ENCODE measurements at regions not wholly inside any gene's neighbourhood (a gene's known extent, or its start where the extent isn't known, plus 50 kb on each side); places are given as distances from the start of the nearest gene placed in this dataset.

DNA sequence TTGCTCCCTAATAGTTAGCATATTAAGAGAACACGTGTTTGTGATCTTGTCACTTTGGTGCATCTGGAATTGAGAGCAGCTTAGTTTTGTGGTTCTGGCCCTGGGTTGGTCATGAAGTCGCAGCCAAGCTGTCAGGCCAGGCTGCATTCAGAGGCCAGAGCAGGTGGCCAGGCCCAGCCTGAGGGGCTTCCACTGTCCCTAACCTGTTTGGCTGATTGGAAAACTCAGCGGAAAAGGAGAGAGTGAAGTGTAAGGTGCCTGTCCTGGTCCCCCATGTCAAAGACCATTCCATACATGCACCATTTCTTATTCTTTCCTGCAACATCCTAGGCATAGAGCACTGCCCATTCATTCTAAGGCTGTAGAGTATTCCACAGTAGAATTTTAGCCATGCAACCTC lies 111.5 kb upstream of the IGLL5 start:
- TF ChIP-seq, protein P1, sequence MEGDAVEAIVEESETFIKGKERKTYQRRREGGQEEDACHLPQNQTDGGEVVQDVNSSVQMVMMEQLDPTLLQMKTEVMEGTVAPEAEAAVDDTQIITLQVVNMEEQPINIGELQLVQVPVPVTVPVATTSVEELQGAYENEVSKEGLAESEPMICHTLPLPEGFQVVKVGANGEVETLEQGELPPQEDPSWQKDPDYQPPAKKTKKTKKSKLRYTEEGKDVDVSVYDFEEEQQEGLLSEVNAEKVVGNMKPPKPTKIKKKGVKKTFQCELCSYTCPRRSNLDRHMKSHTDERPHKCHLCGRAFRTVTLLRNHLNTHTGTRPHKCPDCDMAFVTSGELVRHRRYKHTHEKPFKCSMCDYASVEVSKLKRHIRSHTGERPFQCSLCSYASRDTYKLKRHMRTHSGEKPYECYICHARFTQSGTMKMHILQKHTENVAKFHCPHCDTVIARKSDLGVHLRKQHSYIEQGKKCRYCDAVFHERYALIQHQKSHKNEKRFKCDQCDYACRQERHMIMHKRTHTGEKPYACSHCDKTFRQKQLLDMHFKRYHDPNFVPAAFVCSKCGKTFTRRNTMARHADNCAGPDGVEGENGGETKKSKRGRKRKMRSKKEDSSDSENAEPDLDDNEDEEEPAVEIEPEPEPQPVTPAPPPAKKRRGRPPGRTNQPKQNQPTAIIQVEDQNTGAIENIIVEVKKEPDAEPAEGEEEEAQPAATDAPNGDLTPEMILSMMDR (IDR thresholded peaks at IDR 0.05), result no peak
- no peak for DNase-seq (ENCODE audit: low spot score)

GRCh38 chr22:22779213-22779612 lies 108.4 kb upstream of the IGLL5 start:
- TF ChIP-seq, protein P1 (IDR thresholded peaks at IDR 0.05), result no peak
- DNase-seq (ENCODE audit: low spot score), result no peak
- no peak overlapping the region for H3K4me3 ChIP-seq
- H3K27ac ChIP-seq, result no peak overlapping the region

More for the DNA sequence above, 111.5 kb upstream of the IGLL5 start:
- Histone ChIP-seq H3K27ac (no peak overlapping the region), H3K4me3 (no peak overlapping the region)

- TF ChIP-seq, protein P1 (IDR thresholded peaks at IDR 0.05), result no peak
- Histone ChIP-seq H3K27ac (no peak overlapping the region), H3K4me3 (no peak overlapping the region)
- DNase-seq (ENCODE audit: low spot score), result no peak
These were observed 104.0 kb upstream of the IGLL5 start for GRCh38 chr22:22783575-22783974.

- DNase-seq (ENCODE audit: low spot score), result no peak
- no peak overlapping the region for H3K4me3 ChIP-seq
- no peak overlapping the region for H3K27ac ChIP-seq
- TF ChIP-seq, protein P1 (IDR thresholded peaks at IDR 0.05), result no peak
These were observed 103.2 kb upstream of the IGLL5 start for GRCh38 chr22:22784249-22785039.

DNA sequence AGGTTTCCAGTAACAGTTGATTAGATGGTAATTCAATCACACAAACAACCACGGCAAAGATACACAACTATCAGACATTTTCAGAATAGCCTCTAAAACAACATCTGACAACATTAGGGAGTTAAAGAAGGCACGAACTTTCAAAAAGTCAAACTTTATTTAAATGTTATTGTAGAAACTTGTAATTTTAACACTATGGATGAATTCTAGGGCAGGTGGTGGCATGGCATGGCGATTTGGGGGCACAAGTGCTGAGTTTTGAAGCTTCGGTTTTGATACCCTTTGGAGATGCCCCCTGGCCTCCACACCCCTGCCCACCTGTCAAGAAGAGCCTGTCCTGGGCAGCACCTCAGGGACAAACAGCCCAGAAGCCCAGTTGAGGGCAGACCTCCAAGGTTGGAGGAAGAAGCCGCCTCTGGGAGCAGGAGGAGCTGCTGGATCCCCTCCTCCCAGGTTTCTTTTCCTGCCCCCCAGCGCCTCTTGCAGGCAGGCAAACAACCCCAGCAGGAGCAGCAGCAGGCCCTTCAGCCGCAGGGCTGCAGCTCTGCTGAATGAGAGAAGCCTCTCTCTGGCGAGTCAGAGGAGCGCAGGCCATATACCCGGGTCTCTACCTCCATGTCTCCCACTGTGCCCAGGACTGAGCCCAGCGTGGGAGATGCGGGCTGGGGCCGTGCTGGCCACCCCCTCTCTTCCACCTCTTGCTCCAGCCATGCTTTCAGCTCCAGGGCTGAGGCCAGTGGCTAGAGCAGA lies 102.1 kb upstream of the IGLL5 start:
- TF ChIP-seq, protein P1 (IDR thresholded peaks at IDR 0.05), result no peak
- no peak overlapping the region for H3K4me3 ChIP-seq
- H3K27ac ChIP-seq, result no peak overlapping the region
- no peak for DNase-seq (ENCODE audit: low spot score)

- DNase-seq (ENCODE audit: low spot score), result no peak
- no peak overlapping the region for H3K4me3 ChIP-seq
- H3K27ac ChIP-seq, result no peak overlapping the region
- TF ChIP-seq, protein P1 (IDR thresholded peaks at IDR 0.05), result no peak
These were observed 101.1 kb upstream of the IGLL5 start for GRCh38 chr22:22786301-22787115.

Data from coronary artery (tissue), 2 donors.